ENCODE measurements at regions not wholly inside any gene's neighbourhood (a gene's known extent, or its start where the extent isn't known, plus 50 kb on each side); places are given as distances from the start of the nearest gene placed in this dataset.

DNA sequence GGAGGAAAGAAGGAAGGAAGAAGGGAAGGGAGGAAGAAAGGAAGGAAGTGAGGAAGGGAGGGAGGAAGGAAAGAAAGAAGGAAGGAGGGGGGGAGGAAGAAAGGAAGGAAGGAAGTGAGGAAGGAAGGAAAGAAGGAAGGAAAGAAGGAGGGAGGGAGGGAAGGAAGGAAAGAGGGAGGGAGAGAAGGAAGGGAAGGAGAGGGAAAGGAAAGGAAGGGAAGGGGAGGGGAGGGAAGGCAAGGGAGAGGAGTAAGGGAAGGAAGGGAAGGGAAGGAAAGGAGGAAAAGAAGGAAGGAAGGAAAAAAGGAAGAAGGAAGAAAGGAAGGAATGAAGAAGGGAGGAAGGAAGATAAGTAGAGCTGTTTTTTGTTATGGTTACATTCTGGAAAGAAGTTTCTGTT is 141.2 kb downstream of the LRRC3B start:
- CTCF ChIA-PET: no interaction called here
- POLR2A ChIA-PET: no interaction called here

GRCh38 chr3:26766031-26766430 is 143.5 kb downstream of the LRRC3B start:
- Histone ChIP-seq H3K9me2 (no peaks in the 10 kb centered on the region), H3F3A (replicated peaks; ENCODE audit: insufficient read depth) (no peaks in the 10 kb centered on the region), H3K79me2 (ENCODE audit: insufficient read depth) (no peaks in the 10 kb centered on the region), H3K4me2 (no peak overlapping the region), H3K27ac (ENCODE audit: low read depth in 2 of 2, low read length in 1 of 2) (no peak overlapping the region), H3K4me1 (ENCODE audit: control insufficient read depth in 1 of 2, insufficient read depth in 2 of 2, low read depth in 1 of 2, low read length in 1 of 2) (no peaks in the 10 kb centered on the region), H3K9ac (no peak overlapping the region), H4K20me1 (ENCODE audit: insufficient read depth) (no peaks in the 10 kb centered on the region), H3K36me3 (replicated peaks in 1 of 2; ENCODE audit: control insufficient read depth in 1 of 2, insufficient read depth in 2 of 2, low read length in 1 of 2) (no peaks in the 10 kb centered on the region), H3K4me3 (ENCODE audit: low read depth in 2 of 2, low read length in 1 of 2) (no peak overlapping the region), H3K27me3 (ENCODE audit: insufficient read depth) (no peaks in the 10 kb centered on the region), H2AFZ (ENCODE audit: low read depth) (no peak overlapping the region), H3K9me3 (no peaks in the 10 kb centered on the region)
- 0% methylated on average over 1 of the region's 1 CpG for WGBS (ENCODE audit: low lambda C conversion rate)
- no peak for TF ChIP-seq MXI1 (IDR thresholded peaks at IDR 0.05; ENCODE audit: low read depth, low read length)
- TF ChIP-seq TAF1 (IDR thresholded peaks at IDR 0.05; ENCODE audit: borderline replicate concordance, low read depth, low read length): no peak
- TF ChIP-seq FOSL2 (IDR thresholded peaks at IDR 0.05; ENCODE audit: borderline replicate concordance, low read depth): no peak
- TF ChIP-seq POLR2AphosphoS5 (IDR thresholded peaks at IDR 0.05; ENCODE audit: low read depth, low read length): no peak
- CTCF ChIA-PET: no interaction called here
- POLR2A ChIA-PET: no interaction called here
- no peak for DNase-seq

More for the DNA sequence above, 141.2 kb downstream of the LRRC3B start:
- Histone ChIP-seq H3K9ac (no peak overlapping the region), H3K27ac (ENCODE audit: low read depth in 2 of 2, low read length in 1 of 2) (no peak overlapping the region), H3K4me3 (ENCODE audit: low read depth in 2 of 2, low read length in 1 of 2) (no peak overlapping the region), H3K4me2 (no peak overlapping the region), H3K36me3 (replicated peaks in 1 of 2; ENCODE audit: control insufficient read depth in 1 of 2, insufficient read depth in 2 of 2, low read length in 1 of 2) (no peaks in the 10 kb centered on the region), H3K79me2 (ENCODE audit: insufficient read depth) (no peaks in the 10 kb centered on the region), H3K4me1 (ENCODE audit: control insufficient read depth in 1 of 2, insufficient read depth in 2 of 2, low read depth in 1 of 2, low read length in 1 of 2) (no peaks in the 10 kb centered on the region), H3K9me3 (no peaks in the 10 kb centered on the region), H3F3A (replicated peaks; ENCODE audit: insufficient read depth) (no peaks in the 10 kb centered on the region), H4K20me1 (ENCODE audit: insufficient read depth) (no peaks in the 10 kb centered on the region), H3K9me2 (no peaks in the 10 kb centered on the region), H3K27me3 (ENCODE audit: insufficient read depth) (no peaks in the 10 kb centered on the region), H2AFZ (ENCODE audit: low read depth) (no peak overlapping the region)
- no peak for TF ChIP-seq FOSL2 (IDR thresholded peaks at IDR 0.05; ENCODE audit: borderline replicate concordance, low read depth)
- TF ChIP-seq MEF2A (IDR thresholded peaks at IDR 0.05; ENCODE audit: borderline replicate concordance, low read depth): no peak
- no peak for TF ChIP-seq SIN3A (IDR thresholded peaks at IDR 0.05; ENCODE audit: borderline replicate concordance, low read depth, low read length)
- TF ChIP-seq USF2 (IDR thresholded peaks at IDR 0.05; ENCODE audit: borderline replicate concordance, low read depth, low read length): no peak
- TF ChIP-seq RXRA (IDR thresholded peaks at IDR 0.05; ENCODE audit: borderline replicate concordance, low read depth): no peak
- no peak for TF ChIP-seq CHD2 (IDR thresholded peaks at IDR 0.05; ENCODE audit: low read length, partially characterized antibody)
- TF ChIP-seq, protein P1, sequence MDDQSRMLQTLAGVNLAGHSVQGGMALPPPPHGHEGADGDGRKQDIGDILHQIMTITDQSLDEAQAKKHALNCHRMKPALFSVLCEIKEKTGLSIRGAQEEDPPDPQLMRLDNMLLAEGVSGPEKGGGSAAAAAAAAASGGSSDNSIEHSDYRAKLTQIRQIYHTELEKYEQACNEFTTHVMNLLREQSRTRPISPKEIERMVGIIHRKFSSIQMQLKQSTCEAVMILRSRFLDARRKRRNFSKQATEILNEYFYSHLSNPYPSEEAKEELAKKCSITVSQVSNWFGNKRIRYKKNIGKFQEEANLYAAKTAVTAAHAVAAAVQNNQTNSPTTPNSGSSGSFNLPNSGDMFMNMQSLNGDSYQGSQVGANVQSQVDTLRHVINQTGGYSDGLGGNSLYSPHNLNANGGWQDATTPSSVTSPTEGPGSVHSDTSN (IDR thresholded peaks at IDR 0.05): no peak
- TF ChIP-seq, protein P2, sequence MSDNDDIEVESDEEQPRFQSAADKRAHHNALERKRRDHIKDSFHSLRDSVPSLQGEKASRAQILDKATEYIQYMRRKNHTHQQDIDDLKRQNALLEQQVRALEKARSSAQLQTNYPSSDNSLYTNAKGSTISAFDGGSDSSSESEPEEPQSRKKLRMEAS (IDR thresholded peaks at IDR 0.05; ENCODE audit: low read depth): no peak
- TF ChIP-seq TAF1 (IDR thresholded peaks at IDR 0.05; ENCODE audit: borderline replicate concordance, low read depth, low read length): no peak
- TF ChIP-seq, protein P3, sequence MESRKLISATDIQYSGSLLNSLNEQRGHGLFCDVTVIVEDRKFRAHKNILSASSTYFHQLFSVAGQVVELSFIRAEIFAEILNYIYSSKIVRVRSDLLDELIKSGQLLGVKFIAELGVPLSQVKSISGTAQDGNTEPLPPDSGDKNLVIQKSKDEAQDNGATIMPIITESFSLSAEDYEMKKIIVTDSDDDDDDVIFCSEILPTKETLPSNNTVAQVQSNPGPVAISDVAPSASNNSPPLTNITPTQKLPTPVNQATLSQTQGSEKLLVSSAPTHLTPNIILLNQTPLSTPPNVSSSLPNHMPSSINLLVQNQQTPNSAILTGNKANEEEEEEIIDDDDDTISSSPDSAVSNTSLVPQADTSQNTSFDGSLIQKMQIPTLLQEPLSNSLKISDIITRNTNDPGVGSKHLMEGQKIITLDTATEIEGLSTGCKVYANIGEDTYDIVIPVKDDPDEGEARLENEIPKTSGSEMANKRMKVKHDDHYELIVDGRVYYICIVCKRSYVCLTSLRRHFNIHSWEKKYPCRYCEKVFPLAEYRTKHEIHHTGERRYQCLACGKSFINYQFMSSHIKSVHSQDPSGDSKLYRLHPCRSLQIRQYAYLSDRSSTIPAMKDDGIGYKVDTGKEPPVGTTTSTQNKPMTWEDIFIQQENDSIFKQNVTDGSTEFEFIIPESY (IDR thresholded peaks at IDR 0.05; ENCODE audit: borderline replicate concordance, low read depth): no peak
- DNase-seq: no peak

All from SK-N-SH (cell line).